Mesenteric fat pad (tissue), 1 donor: ENCODE measurements at regions not wholly inside any gene's neighbourhood (a gene's known extent, or its start where the extent isn't known, plus 50 kb on each side); places are given as distances from the start of the nearest gene placed in this dataset.
A peak's percentile ranks its signal among the peaks of the same experiment; 100 is the strongest.

Experiments used
- DNase-seq: peaks from one replicate; pipeline ENCODE4 v3.0.0-alpha.2; 2020; ENCODE audit warnings: low spot score
- donor health status: DM: yes; HTN: yes; CAD: no.

- peak; percentile 68 for DNase-seq
Observed at GRCh38 chr20:61126369-61127195, 125.5 kb upstream of the CDH4 start.

GRCh38 chr20:61127311-61128039 is 124.6 kb upstream of the CDH4 start:
- DNase-seq, result peak; percentile 18

- DNase-seq, result peak; percentile 62
Observed at GRCh38 chr20:61128701-61129269, 123.3 kb upstream of the CDH4 start.

- peak; percentile 67 for DNase-seq
Observed at GRCh38 chr20:61129311-61129710, 122.8 kb upstream of the CDH4 start.

DNA sequence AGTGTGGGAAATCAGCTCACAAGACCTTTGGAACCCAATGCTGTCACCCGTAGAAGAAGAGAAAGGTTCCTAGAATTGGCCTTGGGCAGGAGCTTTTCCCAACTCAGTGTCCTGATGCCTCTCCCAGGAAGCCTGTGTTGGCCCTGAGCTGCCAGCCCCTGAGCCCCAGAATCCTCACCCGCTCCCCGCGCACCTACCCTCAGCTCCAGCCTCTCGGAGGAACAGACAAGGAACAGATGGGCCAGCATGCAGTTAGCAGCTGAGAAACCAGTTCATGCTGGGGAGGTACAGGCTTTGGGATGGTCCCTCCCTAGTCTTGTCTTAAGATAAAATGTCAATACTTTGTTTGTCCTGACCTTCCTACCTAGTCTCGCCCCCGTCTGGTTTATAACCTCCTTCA is 121.9 kb upstream of the CDH4 start:
- DNase-seq, result peak; percentile 37

- DNase-seq, result no peak
Observed at GRCh38 chr20:61131944-61132343, 120.1 kb upstream of the CDH4 start.

DNA sequence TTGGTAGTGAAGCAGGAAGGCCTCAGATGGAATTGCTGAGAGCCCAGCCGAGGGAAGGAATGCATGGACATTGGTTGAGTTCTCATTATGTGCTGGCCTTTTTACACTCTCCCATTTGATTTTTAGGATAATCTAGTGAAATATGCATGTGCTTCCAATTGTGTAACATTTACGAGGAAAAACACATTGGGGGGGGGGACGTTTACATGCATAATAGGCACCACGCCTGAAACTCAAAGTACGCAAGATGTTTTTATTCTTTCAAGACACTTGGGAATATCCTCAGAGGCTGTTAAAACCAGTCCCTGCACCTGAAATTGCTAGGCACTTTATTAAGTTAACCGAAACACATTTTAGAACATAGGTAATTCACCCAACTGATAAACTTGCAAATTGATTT is 118.5 kb upstream of the CDH4 start:
- no peak for DNase-seq

- DNase-seq, result no peak
Observed at GRCh38 chr20:61134296-61135030, 117.6 kb upstream of the CDH4 start.

DNA sequence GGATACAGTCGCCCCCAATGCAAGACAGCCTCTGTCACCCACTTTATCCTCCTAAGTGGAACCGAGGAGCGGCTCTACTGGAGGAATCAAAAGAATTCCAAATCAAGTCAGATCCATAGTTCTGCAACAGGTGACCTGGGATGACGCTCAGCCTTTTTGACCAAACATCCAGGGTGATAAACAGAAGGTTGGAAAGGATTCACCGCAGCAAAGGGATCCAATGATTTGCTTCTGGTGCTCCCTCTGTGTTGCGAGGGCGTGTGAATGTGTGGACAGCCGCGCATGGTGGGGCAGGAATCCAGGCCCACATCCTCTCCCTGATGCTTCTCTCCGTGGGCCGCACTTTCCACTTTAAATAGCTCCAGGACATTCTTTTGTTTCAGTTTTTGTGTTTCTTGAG is 116.8 kb upstream of the CDH4 start:
- no peak for DNase-seq

GRCh38 chr20:61135968-61136367 is 116.1 kb upstream of the CDH4 start:
- DNase-seq, result no peak

DNA sequence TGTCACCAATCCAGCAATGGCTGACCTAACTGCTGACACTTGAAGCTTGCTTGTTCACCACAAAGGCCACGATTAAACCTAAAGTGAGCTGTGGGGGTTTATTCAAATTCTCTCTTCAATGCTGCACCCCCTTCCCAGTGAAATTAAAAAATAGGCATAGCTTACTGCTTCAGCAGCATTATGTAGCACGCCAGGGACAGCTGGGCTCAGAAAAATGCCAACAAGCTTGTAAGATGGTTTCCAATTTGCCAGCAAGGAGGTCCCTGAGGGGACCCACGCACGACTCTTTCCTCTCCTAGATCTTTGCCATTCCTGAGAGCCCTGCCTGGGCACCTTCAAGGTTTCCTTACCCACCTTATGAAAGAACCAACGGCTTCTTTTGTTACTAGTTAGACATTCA is 113.5 kb upstream of the CDH4 start:
- no peak for DNase-seq

DNA sequence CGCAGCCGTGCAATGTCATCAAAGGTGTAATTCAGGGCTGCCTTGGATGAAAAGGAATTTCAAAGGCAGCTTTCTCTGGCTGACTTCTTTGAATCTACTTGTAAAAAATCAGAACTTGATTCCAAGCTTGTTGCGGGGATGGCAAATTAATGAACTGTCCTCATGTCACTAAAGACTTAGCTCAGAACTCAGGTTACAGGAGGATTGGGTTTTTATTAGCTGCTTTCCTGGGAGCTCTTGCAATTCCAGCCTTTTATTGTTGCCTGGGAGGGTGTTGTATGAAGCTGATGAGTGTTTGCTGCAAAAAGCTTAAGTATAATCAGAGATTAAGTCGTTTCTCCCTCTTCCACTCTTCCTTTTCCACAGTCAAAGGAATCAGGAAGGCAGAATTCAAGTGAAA is 113.0 kb upstream of the CDH4 start:
- no peak for DNase-seq

DNA sequence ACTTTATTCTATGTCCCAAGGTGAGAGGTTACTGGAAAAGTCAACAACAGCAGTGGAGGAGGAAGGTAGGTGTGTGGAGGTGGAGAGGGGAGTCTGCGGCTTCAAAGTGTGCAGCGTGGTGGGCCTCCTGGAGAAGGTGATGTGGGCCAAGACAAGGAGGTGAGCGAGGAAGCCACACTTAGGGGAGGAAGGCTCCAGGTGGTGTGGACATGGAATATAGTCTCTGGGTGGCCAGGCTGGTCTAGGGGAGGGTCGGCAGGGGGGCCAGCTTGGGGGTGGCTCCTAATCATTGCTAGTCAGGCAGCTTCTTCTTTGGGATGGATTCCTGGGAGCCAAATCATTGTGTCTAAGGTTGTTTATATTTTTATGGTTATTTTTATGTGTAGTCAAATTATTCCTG is 111.5 kb upstream of the CDH4 start:
- no peak for DNase-seq

DNA sequence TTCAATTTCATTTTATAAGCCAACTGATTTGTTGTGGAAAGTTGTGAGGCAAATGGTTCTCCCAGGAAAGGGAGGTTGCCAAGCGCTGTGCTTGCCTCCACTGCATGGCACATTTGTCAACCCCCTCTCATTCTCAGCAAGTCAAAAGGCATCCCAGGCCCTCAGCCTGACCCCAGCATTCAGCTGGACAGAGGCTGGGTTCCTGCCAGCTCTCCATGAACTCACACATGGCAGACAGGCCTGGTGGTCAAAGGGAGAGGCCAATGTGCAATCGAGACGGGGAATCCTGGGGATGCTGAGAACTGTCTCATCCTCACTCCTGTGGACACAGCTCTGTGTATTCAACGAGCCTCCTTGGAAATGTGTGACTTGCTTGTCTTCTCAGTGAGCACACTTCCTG is 106.0 kb upstream of the CDH4 start:
- DNase-seq, result no peak

DNA sequence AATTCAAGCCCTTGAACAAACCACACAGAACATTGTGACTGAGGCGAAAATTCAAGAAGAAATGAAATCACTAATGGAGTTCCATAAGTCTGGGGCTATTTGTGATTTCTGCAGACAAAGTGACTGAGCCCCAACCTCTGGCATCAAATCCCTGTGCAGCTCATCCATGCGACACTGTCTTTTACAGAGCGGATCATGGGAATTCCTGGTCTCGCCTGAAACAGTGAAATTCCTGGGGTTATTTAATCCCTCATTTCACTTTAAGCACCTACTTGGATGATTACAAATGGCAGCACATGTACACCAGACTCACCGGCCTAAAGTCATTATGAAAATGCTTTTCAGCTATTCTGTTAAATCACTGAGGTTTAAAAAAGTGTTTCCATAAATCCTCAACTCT is 102.4 kb upstream of the CDH4 start:
- DNase-seq, result no peak

DNA sequence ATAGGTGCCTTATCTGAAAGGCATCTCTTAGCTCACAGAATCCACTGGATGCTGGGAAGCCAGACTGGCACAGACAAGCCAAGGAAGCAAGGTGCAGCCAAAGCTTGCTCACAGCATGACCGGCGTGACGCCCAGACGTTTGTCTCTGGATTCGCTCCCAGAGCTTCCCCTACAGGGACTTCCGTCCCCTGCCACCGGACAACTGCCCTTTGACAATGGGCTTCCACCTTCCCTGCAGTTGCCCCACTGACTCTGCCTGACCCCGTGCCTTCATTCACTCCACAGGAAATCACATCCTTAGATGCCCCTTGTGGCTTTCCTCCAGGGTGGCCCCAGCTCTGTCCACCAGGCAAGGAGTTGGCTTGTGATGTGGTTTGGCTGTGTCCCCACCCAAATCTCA is 94.8 kb upstream of the CDH4 start:
- no peak for DNase-seq

DNA sequence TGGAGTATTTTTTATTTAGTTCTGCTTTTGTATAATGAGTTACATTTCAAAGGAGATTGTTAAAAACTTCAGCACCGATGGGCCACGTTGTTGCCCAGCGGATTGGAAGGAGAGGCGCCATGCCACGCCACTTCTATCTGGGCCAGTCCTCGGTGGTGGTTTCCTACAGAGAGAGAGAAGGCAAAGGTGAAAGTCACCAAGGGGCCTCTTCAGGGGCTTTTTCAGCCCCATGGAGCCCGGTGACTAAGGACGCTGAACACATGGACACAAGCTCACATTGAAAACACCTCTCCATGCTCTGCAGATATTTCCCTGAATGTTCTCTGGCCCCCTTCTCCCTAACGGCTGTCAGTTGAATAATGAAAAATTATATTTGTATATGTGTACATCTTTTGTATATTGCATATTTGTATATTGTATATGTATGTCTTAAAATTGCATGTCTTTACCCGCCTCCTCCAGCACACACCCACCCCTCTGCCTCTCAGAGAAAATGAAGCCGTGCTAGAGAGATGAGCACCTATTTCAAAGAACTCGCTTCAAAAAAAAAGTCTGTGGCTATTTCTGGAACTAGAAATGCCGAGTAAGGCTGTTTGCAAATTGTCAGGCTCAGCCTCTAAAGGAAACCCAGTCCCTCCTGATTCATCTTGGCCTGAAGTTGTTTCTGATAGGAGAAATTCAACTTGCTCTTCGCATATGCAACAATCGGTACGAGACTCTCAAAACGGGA is 91.9 kb upstream of the CDH4 start:
- DNase-seq, result no peak

- no peak for DNase-seq
Observed at GRCh38 chr20:61161726-61162390, 90.2 kb upstream of the CDH4 start.

GRCh38 chr20:61162451-61162850 is 89.6 kb upstream of the CDH4 start:
- no peak for DNase-seq

DNA sequence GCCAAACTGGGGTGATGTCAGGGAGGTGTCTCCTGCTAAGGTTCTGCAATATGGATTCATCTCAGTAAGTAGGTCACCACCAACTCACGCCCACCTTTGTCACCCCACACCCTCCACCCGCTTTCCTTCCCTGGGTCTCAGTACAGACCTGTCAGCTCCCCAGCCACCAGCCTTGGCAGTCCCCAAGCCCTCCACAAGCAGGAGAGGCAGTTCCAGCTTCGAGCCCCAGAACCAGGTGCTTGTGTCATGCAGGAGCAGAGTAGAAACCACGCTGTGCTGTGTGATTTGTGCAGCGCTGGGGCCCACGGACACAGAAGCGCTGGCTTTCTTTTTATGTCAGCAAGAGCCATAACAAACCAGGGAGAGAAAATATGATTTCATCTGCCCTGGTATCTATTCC is 89.0 kb upstream of the CDH4 start:
- DNase-seq, result no peak

DNA sequence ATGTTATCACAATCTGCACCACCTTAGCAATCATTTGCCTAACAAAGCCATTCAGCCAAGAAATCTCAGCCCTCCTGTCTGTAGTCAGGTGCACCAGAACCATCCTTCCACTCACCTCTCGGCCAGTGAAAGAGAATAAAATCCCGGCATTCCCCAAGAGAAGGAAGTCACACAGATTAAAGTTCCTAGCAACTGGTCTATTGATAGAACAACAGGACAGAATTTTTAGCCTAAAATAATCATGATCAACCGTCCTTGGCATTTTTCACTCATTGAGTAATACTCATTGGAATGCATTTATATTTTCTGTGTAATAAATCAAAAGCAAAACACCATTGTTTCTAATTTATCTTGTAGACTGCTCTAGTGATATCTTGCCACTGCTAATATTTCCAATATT is 85.7 kb upstream of the CDH4 start:
- no peak for DNase-seq
